ENCODE measurements at regions not wholly inside any gene's neighbourhood (a gene's known extent, or its start where the extent isn't known, plus 50 kb on each side); places are given as distances from the start of the nearest gene placed in this dataset.

DNA sequence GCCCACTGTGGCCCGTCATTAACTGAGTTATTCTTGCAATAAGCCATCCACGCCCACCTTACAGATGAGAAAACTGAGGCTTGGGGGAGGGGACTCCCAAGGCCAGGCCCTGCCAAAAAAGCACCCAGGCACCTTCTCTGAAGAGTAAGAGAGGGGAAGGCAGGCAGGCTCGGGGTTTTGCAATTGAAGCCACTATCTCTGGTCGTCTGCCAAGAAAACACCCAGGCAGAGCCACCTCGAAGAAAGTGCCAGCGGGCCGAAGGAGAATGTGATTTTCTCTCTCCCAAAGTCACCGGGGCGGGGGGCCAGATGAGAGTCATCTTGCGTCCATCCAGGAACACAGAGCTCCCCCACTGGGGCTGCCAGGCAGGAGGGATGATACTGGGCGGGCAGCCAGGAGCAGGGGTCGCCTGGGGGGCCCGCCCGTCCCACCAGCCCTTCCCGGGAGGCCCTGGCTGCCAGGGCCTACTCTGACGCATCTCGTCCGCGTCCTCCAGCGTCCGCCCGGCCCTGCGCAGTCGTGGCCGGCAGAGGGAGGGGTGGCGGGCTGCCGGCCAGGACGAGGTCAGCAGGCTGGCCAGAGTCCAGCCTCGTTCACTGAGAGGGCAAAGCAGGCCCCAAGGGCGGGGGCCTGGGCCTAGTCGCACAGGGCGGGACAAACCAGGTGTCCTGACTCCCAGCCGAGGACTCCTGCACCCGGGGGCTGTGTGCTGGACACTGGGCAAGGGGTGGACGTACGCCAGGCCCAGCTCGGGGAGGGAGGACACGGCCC, 74.3 kb downstream of the RFLNA start:
- ChIA-PET CTCF (interaction anchor here (0.6 kb wide), 1 partner anchor 565 kb away, joined by 4 read pairs; no protein-coding TSS in a partner anchor), POLR2A (no interaction called here)

DNA sequence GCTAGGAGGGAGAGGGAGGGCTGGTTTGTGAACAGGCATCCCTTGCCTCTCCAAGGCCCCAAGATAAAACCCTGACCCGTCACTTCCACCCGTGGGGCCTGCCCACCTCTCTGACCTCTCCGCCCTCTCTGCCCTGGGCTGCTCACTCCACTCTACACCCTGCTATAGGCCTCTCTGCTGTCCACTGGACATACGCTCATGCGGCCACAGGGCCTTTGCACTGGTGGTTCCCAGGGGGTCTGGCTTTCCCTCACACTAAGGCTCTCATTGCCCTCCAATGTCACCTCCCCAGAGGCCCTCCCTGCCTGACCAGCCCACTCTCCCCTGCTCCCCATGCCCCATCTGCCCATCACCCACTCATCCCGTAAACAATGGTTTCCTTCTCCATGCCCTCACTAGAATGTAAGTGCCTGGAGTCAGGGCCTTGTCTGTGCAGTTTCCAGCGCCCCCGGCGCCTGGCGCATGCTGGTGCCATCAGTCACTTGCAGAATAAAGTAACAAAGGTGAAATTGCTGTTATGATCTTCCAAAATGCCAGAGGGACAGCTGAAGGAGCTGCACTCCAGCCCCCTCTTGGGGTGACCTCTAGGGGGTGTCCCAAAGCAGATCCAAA, 73.6 kb downstream of the RFLNA start:
- POLR2A ChIA-PET: no interaction called here
- CTCF ChIA-PET: no interaction called here

- POLR2A ChIA-PET: no interaction called here
- CTCF ChIA-PET: interaction anchor here (0.9 kb wide), 1 partner anchor 88 kb away, joined by 4 read pairs; no protein-coding TSS in a partner anchor
Observed at GRCh38 chr12:124365726-124366430, 71.0 kb downstream of the RFLNA start.

Data from activated CD8-positive, alpha-beta memory T cell treated with anti-CD3 and anti-CD28 coated beads for 36 hours (primary cell).